HL-60 (cell line): ENCODE measurements at regions not wholly inside any gene's neighbourhood (a gene's known extent, or its start where the extent isn't known, plus 50 kb on each side); places are given as distances from the start of the nearest gene placed in this dataset.

ENCODE experiments used
- CTCF ChIP-seq: IDR thresholded peaks from one replicate; pipeline ENCODE4 v1.5.1; 2011; ENCODE audit warnings: low read length, control low read depth, inconsistent platforms; ENCODE audit not compliant: insufficient read depth
- GABPA ChIP-seq: IDR thresholded peaks from 2 replicates; pipeline ENCODE4 v1.6.1; 2012; ENCODE audit warnings: low read depth

- no peak for TF ChIP-seq CTCF
- TF ChIP-seq GABPA = no peak
Measured at GRCh38 chr7:8922726-8923125, 489.3 kb downstream of the NXPH1 start.
